ENCODE measurements at regions not wholly inside any gene's neighbourhood (a gene's known extent, or its start where the extent isn't known, plus 50 kb on each side); places are given as distances from the start of the nearest gene placed in this dataset.

DNA sequence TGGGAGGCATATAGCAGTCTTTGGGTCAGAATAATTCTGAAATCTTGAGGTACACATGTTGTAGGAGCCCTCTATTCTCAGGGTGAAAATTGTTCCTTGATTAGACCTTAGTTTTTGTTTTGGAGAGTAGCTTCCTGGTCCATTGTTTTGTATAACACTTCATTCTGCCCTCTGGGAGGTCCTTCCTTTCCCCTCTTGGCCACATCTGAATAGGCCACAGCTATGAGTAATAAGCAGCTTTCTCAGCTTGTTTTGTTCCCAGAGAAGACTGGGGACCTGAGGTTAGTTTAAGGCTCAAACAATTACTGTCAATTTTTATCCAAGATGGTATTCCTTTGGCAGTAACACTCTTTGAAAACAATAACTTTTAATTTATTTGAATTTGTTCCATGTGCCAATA lies 72.6 kb upstream of the NOL4 start:
- TF ChIP-seq EP300 (IDR thresholded peaks at IDR 0.05; ENCODE audit: low read depth) = no peak
- TF ChIP-seq, protein P1, sequence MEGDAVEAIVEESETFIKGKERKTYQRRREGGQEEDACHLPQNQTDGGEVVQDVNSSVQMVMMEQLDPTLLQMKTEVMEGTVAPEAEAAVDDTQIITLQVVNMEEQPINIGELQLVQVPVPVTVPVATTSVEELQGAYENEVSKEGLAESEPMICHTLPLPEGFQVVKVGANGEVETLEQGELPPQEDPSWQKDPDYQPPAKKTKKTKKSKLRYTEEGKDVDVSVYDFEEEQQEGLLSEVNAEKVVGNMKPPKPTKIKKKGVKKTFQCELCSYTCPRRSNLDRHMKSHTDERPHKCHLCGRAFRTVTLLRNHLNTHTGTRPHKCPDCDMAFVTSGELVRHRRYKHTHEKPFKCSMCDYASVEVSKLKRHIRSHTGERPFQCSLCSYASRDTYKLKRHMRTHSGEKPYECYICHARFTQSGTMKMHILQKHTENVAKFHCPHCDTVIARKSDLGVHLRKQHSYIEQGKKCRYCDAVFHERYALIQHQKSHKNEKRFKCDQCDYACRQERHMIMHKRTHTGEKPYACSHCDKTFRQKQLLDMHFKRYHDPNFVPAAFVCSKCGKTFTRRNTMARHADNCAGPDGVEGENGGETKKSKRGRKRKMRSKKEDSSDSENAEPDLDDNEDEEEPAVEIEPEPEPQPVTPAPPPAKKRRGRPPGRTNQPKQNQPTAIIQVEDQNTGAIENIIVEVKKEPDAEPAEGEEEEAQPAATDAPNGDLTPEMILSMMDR (IDR thresholded peaks at IDR 0.05) = no peak
- TF ChIP-seq POLR2A (IDR thresholded peaks at IDR 0.05) = no peak
